A204.1 (cell line): ENCODE measurements at regions not wholly inside any gene's neighbourhood (a gene's known extent, or its start where the extent isn't known, plus 50 kb on each side); places are given as distances from the start of the nearest gene placed in this dataset.
"Not testable (repeated sequence)": the region's sequence is repeated elsewhere in the genome, so short reads cannot be mapped to it uniquely, and the experiment has no call there.

Source experiments
- FAIRE-seq: peaks from 2 replicates; lab custom pipeline; 2012; peaks lifted over from hg19 to GRCh38; lab: Jason Lieb, UNC

GRCh38 chr12:127987199-127987901, 279.6 kb upstream of the TMEM132C start:
- FAIRE-seq = no peak

DNA sequence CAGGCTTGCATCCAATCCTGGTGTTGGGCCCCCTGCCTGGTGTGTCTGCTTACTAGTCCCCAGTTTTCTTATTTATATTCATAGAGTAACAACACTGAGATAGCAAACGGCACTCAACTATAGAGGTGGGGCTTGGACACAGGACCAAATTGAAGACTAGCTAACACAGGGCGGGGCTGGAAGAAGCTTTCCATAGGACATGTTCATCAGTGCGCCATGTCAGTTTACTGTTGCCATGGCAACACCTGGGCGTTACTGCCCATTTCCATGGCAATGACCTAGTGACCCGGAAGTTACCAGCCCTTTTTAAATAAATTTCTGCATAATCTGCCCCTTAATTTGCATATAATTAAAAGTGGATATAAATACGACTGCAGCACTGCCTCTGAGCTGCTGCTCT, 275.5 kb upstream of the TMEM132C start:
- FAIRE-seq = no peak

DNA sequence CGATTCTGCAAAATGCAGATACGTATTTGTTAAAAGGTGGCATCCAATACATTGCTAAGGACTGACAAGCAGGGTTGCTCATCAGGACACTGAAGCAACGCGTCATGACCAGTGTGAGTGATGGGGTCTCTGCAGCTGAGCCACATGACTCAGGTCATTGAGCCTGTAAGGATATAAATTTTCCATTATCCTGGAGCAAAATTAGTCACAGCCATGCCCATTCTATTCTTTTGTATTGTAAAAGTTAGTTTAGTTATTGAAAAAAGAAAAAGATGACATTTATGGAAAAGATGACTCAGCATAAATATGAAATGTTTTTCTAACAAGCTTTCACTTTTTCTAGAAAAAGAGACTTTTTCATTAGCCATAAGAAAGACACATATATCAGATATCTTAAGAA, 268.0 kb upstream of the TMEM132C start:
- FAIRE-seq = no peak

DNA sequence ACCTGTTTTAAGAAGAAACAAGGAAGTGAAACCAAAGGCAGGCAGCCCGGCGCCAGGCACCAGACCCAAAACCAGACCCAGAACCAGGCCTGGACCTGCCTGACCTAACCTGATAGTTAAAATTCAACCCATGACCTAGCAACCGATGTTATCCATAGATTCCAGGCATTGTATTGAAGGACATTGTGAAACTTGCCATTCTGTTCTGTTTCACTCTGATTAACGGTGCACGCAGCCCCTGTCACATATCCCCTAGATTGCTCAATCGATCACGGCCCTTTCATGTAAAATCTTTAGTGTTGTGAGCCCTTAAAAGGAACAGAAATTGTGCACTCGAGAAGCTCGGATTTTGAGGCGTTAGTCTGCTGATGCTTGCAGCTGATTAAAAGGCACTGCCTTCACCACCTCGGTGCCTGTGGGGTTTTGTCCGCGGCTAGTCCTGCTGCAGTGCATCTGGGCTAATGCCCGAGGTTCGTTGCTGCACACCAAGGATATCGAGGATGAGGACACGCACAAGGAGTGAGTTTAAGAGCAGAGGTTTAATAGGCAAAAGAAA, 262.5 kb upstream of the TMEM132C start:
- FAIRE-seq = no peak

DNA sequence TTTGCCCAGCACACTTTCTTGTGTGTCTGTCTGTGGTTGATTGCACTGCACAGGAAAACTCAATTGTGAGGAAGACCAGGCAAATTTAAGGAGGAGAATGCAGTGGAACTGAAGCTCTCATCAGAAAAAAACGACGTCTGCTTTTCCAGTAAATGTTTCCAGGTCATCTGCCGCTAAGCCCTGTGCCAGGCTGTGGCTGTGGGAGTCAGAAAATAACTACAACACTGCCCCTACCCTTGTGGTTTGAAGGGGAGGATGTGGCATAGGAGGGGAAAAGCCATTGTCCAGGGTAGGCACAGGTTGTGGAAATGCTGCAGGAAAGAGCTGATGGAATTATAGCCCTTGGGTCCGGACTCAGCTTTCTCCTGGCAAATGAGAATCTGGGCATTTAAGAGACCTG, 259.7 kb upstream of the TMEM132C start:
- no peak for FAIRE-seq

- no peak for FAIRE-seq
These were observed 258.6 kb upstream of the TMEM132C start for GRCh38 chr12:128008341-128008740.

GRCh38 chr12:128009108-128009507, 257.9 kb upstream of the TMEM132C start:
- FAIRE-seq = no peak

GRCh38 chr12:128012110-128012509, 254.9 kb upstream of the TMEM132C start:
- no peak for FAIRE-seq

DNA sequence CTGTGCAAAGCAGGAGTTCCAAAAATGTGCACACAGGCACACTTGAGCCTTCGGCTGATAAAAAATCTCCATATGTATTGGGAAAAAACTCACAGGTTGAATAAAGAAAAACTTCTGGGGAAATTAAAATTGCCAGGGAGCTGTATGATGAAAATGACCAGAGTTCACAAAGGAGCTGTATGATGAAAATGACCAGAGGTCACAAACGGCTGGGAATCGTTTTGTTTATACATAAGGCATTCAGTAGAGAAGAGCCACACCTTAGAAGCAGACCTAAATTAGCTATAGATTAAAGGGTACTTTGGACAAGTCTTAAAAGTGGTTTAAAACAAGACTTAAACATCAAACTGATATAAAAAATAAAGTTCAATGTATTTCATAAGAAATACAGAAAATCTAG, 251.7 kb upstream of the TMEM132C start:
- FAIRE-seq = no peak

GRCh38 chr12:128018067-128018466, 248.9 kb upstream of the TMEM132C start:
- FAIRE-seq = no peak

DNA sequence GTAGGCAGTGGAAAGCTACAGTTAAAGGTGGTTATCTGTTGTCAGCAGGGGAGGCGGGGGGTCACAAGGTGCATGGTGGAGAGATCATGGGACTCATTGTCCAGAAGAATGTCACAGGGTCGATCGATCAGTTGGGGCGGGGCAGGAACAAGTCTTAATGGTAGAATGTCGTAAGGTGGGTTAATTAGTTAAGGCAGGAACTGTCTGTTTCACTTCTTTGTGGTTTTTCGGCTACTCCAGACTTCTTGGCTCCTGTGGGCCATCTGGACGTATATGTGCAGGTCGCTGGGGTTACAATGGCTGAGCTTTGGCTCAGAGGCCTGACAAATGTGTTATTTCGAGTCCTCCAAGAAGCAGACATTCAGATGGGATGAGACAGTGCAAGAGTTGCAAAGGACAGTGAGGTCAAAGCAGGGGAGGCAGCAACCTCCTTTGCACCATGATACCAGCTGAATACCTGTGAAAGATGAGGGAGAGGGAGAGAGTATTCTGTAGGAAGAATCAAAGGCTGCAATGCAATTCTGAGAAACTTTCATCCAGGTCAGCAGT, 246.9 kb upstream of the TMEM132C start:
- no peak for FAIRE-seq

DNA sequence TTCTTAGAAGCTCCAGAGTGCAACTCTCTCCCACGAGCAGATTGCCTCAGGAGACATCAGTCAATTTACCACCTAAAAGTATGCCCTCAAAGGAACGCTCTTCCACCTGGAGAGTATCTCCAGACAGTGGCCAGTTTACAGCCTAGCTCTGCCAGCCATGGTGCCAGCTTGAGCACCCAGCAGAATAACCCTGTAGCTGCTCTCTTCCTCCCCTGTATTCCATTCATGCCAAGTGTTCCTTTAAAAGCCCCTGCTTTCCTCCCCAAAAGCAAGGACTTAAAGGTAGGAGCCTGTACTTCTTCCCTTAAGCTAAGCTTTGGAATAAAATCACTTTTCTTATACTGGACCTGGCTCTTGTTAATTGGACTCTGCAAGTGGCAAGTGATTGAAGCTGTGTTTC, 245.4 kb upstream of the TMEM132C start:
- no peak for FAIRE-seq

GRCh38 chr12:128025589-128026245, 241.3 kb upstream of the TMEM132C start:
- FAIRE-seq = no peak

- no peak for FAIRE-seq
These were observed 240.0 kb upstream of the TMEM132C start for GRCh38 chr12:128026696-128027574.

DNA sequence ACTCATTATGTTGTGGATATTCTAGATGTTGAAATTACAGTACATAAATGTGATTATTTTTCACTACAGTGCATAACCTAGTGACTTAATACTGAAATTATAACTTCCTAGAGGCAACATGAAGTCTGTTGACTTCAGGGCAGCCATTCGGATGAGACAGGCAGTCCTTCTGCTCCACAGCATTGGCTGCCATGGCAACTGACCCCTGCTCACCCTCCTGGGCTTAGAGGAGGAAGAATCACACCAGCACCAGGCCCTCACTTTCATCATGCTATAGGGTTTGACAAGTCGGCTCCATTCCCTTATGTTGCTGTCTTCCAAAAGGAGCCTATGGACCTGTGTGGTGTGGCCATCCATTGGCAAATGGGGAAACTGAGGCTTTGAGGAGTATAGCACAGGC, 233.5 kb upstream of the TMEM132C start:
- FAIRE-seq = no peak

DNA sequence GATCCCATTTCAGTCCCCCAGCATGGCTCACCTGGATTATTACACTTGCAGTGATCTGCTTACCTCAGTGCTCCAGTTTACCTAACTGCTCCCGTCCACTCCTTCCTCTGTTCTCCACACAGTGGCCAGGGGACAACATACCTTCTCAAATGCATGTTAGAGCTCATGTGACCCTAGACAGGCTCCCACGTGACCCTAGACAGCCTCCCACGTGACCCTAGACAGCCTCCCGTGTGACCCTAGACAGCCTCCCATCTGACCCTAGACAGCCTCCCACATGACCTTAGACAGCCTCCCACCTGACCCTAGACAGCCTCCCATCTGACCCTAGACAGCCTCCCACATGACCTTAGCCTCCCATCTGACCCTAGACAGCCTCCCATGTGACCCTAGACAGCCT, 226.0 kb upstream of the TMEM132C start:
- FAIRE-seq = no peak

- FAIRE-seq = not testable (repeated sequence)
These were observed 224.7 kb upstream of the TMEM132C start for GRCh38 chr12:128042283-128042682.

- no peak for FAIRE-seq
These were observed 224.1 kb upstream of the TMEM132C start for GRCh38 chr12:128042825-128043224.

- no peak for FAIRE-seq
These were observed 223.7 kb upstream of the TMEM132C start for GRCh38 chr12:128043317-128043716.

GRCh38 chr12:128047266-128048060, 219.5 kb upstream of the TMEM132C start:
- FAIRE-seq = no peak

DNA sequence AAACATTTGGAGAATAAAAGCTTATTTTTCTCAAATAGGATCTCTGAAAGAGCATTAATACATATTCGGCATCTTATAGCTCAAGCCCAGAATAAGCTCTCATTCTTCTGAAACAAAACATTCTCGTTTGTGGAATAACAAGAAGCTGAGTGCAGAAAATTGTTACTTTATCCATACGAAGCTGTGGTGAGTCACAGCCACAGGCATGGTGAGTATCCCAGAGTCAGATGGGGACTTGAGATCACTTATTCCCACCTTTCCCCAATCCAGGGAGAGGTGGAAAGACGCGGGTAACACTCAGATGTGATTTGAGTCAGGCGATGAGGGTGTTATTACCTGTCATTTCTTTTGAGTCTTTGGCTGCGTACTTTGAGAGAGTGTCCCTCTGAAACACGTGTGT, 214.6 kb upstream of the TMEM132C start:
- FAIRE-seq = no peak

- no peak for FAIRE-seq
These were observed 214.2 kb upstream of the TMEM132C start for GRCh38 chr12:128052777-128053176.
